HL-60 (cell line): ENCODE measurements at regions not wholly inside any gene's neighbourhood (a gene's known extent, or its start where the extent isn't known, plus 50 kb on each side); places are given as distances from the start of the nearest gene placed in this dataset.

ENCODE experiments used
- DNase-seq, 2 experiments: peaks; one replicate each; pipeline ENCODE4 v3.0.0-alpha.2; 2010 to 2020; ENCODE audit warnings: low read depth in 1 of 2, low spot score in 1 of 2
- H3K27ac ChIP-seq: fragments of 250-450 bp; sonication (Bioruptor Pico); replicated peaks from 2 replicates; pipeline ENCODE4 v1.5.1; 2020; ENCODE audit warnings: mild to moderate bottlenecking, moderate library complexity
- H3K27me3 ChIP-seq: fragments of 250-450 bp; sonication (Bioruptor Pico); 2 replicates; pipeline ENCODE4 v1.5.1; 2021; ENCODE audit warnings: mild to moderate bottlenecking, moderate library complexity; ENCODE audit not compliant: insufficient read depth, poor library complexity, severe bottlenecking
- H3K4me3 ChIP-seq: replicated peaks from 2 replicates; pipeline ENCODE4 v1.5.1; 2011; ENCODE audit warnings: mild to moderate bottlenecking, control low read depth, low read length; ENCODE audit not compliant: insufficient read depth
- CTCF ChIP-seq: IDR thresholded peaks from one replicate; pipeline ENCODE4 v1.5.1; 2011; ENCODE audit warnings: low read length, control low read depth, inconsistent platforms; ENCODE audit not compliant: insufficient read depth
- GABPA ChIP-seq: IDR thresholded peaks from 2 replicates; pipeline ENCODE4 v1.6.1; 2012; ENCODE audit warnings: low read depth
- POLR2AphosphoS5 ChIP-seq: IDR thresholded peaks from 2 replicates; pipeline ENCODE4 v1.6.1; 2012; ENCODE audit warnings: low read depth
- REST ChIP-seq: IDR thresholded peaks from 2 replicates; pipeline ENCODE4 v1.6.1; 2012; ENCODE audit warnings: low read depth; ENCODE audit not compliant: insufficient replicate concordance
- SPI1 ChIP-seq: IDR thresholded peaks from 2 replicates; pipeline ENCODE4 v1.6.1; 2012; ENCODE audit warnings: low read depth, mild to moderate bottlenecking, borderline replicate concordance

DNA sequence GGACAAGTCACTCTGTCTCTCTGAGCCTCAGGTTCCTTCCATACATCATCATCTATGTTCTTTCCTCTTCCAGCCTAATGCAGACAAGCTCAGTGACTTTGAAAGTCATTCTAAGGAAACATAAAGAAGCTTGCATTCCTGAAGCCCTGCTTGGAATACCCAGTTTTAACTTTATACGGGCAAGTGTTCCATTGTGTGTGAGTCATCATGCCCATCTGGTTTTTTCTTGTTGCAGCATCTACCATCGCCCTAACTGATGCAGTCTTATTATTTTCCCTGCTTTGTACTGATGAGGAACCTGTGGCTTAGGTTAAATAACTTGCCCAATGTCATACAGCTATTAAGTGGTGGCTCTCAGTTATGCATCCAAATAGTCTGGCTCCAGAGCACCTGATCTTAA is 177.9 kb upstream of the RAI2 start:
- H3K27ac ChIP-seq = no peak overlapping the region
- H3K27me3 ChIP-seq = no peaks in the 10 kb centered on the region
- no peak for DNase-seq
- no peak overlapping the region for H3K4me3 ChIP-seq
- no peak for TF ChIP-seq SPI1
- TF ChIP-seq POLR2AphosphoS5 = no peak
- no peak for TF ChIP-seq REST
- TF ChIP-seq GABPA = no peak
- TF ChIP-seq CTCF = no peak

- no peaks in the 10 kb centered on the region for H3K27me3 ChIP-seq
- TF ChIP-seq POLR2AphosphoS5 (no peak), CTCF (no peak), SPI1 (no peak), GABPA (no peak), REST (no peak)
- DNase-seq = no peak
These were observed 175.3 kb upstream of the RAI2 start for GRCh38 chrX:18036394-18036793.

GRCh38 chrX:18034945-18035344 is 173.8 kb upstream of the RAI2 start:
- Histone ChIP-seq H3K4me3 (no peak overlapping the region), H3K27me3 (no peaks in the 10 kb centered on the region), H3K27ac (no peak overlapping the region)
- no peak for DNase-seq
- TF ChIP-seq GABPA (no peak), POLR2AphosphoS5 (no peak), REST (no peak), SPI1 (no peak), CTCF (no peak)

More at GRCh38 chrX:18036394-18036793, 175.3 kb upstream of the RAI2 start:
- H3K27ac ChIP-seq = no peak overlapping the region
- H3K4me3 ChIP-seq = no peak overlapping the region
